Mammary epithelial cell (primary cell): ENCODE measurements at regions not wholly inside any gene's neighbourhood (a gene's known extent, or its start where the extent isn't known, plus 50 kb on each side); places are given as distances from the start of the nearest gene placed in this dataset.

ENCODE experiments used
- CTCF ChIP-seq, 2 donors: IDR thresholded peaks in 1 of 2; conservative IDR thresholded peaks in 1 of 2; 2 replicates each; pipeline ENCODE4 v1.5.1; 2011 to 2012; ENCODE audit warnings: inconsistent platforms in 2 of 2, low read length in 2 of 2, mild to moderate bottlenecking in 2 of 2, control low read depth in 1 of 2, low read depth in 1 of 2; ENCODE audit not compliant: insufficient read depth in 1 of 2; ENCODE audit errors: extremely low read depth in 1 of 2
- EZH2 ChIP-seq: IDR thresholded peaks from 2 replicates; pipeline ENCODE4 v1.6.1; 2012; ENCODE audit warnings: low read length, inconsistent platforms, borderline replicate concordance

GRCh38 chr4:141486375-141486997 lies 149.9 kb upstream of the IL15 start:
- TF ChIP-seq CTCF (conservative IDR thresholded peaks at IDR 0.05 in 1 of 2, IDR thresholded peaks at IDR 0.05 in 1 of 2; ENCODE audit: extremely low read depth in 1 of 2, insufficient read depth in 1 of 2, low read depth in 1 of 2, low read length in 2 of 2) (no peak), EZH2 (no peak)
